ENCODE measurements at regions not wholly inside any gene's neighbourhood (a gene's known extent, or its start where the extent isn't known, plus 50 kb on each side); places are given as distances from the start of the nearest gene placed in this dataset.

DNA sequence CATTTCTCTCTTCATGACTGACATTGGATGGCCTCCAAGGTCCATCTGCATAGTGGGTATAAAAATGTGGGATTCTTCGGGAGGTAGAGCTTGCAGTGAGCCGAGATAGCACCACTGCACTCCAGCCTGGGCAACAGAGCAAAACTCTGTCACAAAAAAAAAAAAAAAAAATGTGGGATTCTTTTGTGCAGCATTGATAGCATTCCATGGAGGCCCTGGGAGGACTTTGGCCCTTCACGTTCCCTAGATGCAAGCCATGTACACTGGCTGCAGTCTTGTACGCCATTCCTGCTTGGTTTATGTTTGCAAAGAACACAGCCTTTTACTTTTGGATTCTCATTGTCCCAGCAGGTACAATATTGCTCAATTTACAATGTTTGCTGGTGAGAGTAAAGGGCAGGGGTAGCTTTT lies 157.8 kb downstream of the SLCO4C1 start:
- no peak for TF ChIP-seq ZNF70 (CRISPR knock-in tag; IDR thresholded peaks at IDR 0.05)
- TF ChIP-seq RARB (CRISPR knock-in tag; IDR thresholded peaks at IDR 0.05) = no peak
- TF ChIP-seq ZFP30 (CRISPR knock-in tag; IDR thresholded peaks at IDR 0.05) = no peak
- TF ChIP-seq BACH2 (CRISPR knock-in tag; IDR thresholded peaks at IDR 0.05; ENCODE audit: borderline replicate concordance) = no peak
- no peak for TF ChIP-seq POU6F1 (CRISPR knock-in tag; IDR thresholded peaks at IDR 0.05; ENCODE audit: borderline replicate concordance, low read depth)
- TF ChIP-seq PPARA (CRISPR knock-in tag; IDR thresholded peaks at IDR 0.05; ENCODE audit: borderline replicate concordance) = no peak
- no peak for TF ChIP-seq CSDC2 (CRISPR knock-in tag; IDR thresholded peaks at IDR 0.05)
- TF ChIP-seq GLIS3 (CRISPR knock-in tag; IDR thresholded peaks at IDR 0.05) = no peak
- TF ChIP-seq, protein P1, sequence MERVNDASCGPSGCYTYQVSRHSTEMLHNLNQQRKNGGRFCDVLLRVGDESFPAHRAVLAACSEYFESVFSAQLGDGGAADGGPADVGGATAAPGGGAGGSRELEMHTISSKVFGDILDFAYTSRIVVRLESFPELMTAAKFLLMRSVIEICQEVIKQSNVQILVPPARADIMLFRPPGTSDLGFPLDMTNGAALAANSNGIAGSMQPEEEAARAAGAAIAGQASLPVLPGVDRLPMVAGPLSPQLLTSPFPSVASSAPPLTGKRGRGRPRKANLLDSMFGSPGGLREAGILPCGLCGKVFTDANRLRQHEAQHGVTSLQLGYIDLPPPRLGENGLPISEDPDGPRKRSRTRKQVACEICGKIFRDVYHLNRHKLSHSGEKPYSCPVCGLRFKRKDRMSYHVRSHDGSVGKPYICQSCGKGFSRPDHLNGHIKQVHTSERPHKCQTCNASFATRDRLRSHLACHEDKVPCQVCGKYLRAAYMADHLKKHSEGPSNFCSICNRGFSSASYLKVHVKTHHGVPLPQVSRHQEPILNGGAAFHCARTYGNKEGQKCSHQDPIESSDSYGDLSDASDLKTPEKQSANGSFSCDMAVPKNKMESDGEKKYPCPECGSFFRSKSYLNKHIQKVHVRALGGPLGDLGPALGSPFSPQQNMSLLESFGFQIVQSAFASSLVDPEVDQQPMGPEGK (CRISPR knock-in tag; IDR thresholded peaks at IDR 0.05; ENCODE audit: borderline replicate concordance) = no peak
- TF ChIP-seq TCF4 (CRISPR knock-in tag; IDR thresholded peaks at IDR 0.05; ENCODE audit: borderline replicate concordance) = no peak
- no peak for TF ChIP-seq ZNF565 (CRISPR knock-in tag; conservative IDR thresholded peaks at IDR 0.05; ENCODE audit: low read depth)
- no peak for TF ChIP-seq ARNTL (CRISPR knock-in tag; IDR thresholded peaks at IDR 0.05; ENCODE audit: borderline replicate concordance, low read depth)
- no peak for TF ChIP-seq OSR1 (CRISPR knock-in tag; IDR thresholded peaks at IDR 0.05)
- TF ChIP-seq CSRNP3 (CRISPR knock-in tag; IDR thresholded peaks at IDR 0.05) = no peak
- no peak for TF ChIP-seq ZNF8 (CRISPR knock-in tag; IDR thresholded peaks at IDR 0.05)
- no peak for TF ChIP-seq ISL1 (CRISPR knock-in tag; IDR thresholded peaks at IDR 0.05)
- TF ChIP-seq, protein P2, sequence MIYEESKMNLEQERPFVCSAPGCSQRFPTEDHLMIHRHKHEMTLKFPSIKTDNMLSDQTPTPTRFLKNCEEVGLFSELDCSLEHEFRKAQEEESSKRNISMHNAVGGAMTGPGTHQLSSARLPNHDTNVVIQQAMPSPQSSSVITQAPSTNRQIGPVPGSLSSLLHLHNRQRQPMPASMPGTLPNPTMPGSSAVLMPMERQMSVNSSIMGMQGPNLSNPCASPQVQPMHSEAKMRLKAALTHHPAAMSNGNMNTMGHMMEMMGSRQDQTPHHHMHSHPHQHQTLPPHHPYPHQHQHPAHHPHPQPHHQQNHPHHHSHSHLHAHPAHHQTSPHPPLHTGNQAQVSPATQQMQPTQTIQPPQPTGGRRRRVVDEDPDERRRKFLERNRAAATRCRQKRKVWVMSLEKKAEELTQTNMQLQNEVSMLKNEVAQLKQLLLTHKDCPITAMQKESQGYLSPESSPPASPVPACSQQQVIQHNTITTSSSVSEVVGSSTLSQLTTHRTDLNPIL (CRISPR knock-in tag; IDR thresholded peaks at IDR 0.05; ENCODE audit: low read depth) = no peak
- no peak for TF ChIP-seq ESRRG (CRISPR knock-in tag; IDR thresholded peaks at IDR 0.05)
- no peak for TF ChIP-seq SNAI2 (CRISPR knock-in tag; IDR thresholded peaks at IDR 0.05)
- no peak for ATAC-seq

DNA sequence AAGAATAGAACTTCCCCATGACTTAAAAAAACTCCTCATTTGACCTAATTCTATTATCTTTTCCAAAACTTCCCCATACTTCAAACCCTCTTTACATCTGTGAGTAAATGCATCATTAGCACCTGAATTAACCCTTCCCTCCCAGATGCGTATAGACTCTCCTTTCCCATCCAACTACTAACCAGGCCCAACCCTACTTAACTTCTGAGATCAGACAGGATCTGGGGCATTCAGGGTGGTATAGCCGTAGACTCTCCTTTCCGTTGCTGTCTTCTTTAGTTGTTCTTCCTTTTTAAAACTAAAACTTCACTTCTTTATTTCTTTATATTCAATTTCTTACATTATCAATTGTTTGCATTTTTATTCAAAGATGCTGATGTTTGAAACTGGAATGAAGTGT lies 165.2 kb downstream of the SLCO4C1 start:
- TF ChIP-seq POU6F1 (CRISPR knock-in tag; IDR thresholded peaks at IDR 0.05; ENCODE audit: borderline replicate concordance, low read depth) (no peak), ZNF70 (CRISPR knock-in tag; IDR thresholded peaks at IDR 0.05) (no peak), ZNF565 (CRISPR knock-in tag; conservative IDR thresholded peaks at IDR 0.05; ENCODE audit: low read depth) (no peak), CSRNP3 (CRISPR knock-in tag; IDR thresholded peaks at IDR 0.05) (no peak), SNAI2 (CRISPR knock-in tag; IDR thresholded peaks at IDR 0.05) (no peak), TCF4 (CRISPR knock-in tag; IDR thresholded peaks at IDR 0.05; ENCODE audit: borderline replicate concordance) (no peak), ARNTL (CRISPR knock-in tag; IDR thresholded peaks at IDR 0.05; ENCODE audit: borderline replicate concordance, low read depth) (no peak), ISL1 (CRISPR knock-in tag; IDR thresholded peaks at IDR 0.05) (no peak), RARB (CRISPR knock-in tag; IDR thresholded peaks at IDR 0.05) (no peak), GLIS3 (CRISPR knock-in tag; IDR thresholded peaks at IDR 0.05) (no peak)
- TF ChIP-seq, protein P1 (CRISPR knock-in tag; IDR thresholded peaks at IDR 0.05; ENCODE audit: borderline replicate concordance) = no peak
- TF ChIP-seq, protein P2 (CRISPR knock-in tag; IDR thresholded peaks at IDR 0.05; ENCODE audit: low read depth) = no peak
- ATAC-seq = no peak
